ENCODE measurements at regions not wholly inside any gene's neighbourhood (a gene's known extent, or its start where the extent isn't known, plus 50 kb on each side); places are given as distances from the start of the nearest gene placed in this dataset.

DNA sequence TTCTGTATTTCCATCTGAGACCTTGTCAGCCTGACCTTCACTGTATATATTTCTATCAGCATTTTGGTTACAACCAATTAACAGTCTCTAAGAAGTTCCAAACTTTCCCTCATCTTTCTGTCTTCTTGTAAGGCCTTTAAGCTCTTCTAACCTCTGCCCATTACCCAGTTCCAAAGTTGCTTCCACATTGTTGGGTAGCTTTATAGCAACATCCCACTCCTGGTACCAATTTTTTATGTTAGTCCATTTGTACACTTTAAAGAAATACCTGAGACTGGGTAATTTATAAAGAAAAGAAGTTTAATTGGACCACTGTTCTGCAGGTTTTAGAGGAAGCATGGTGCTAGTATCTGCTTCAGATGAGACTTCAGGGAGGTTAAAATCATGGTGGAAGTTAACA lies 1979.7 kb upstream of the RAG2 start:
- no peaks in the 10 kb centered on the region for H3K4me1 ChIP-seq (ENCODE audit: control insufficient read depth, insufficient read depth, low read length, poor library complexity, severe bottlenecking)
- peaks cover 0 to 13% of the 10 kb centered on the region in 2 experiments for H3K9me3 ChIP-seq (ENCODE audit: control insufficient read depth in 2 of 2, low read length in 2 of 2)
- no peak overlapping the region for H3K4me3 ChIP-seq (ENCODE audit: low read depth, low read length)
- no peak overlapping the region for H3K4me3 Mint-ChIP-seq
- H3K4me1 Mint-ChIP-seq, result no peaks in the 10 kb centered on the region
- no peak overlapping the region for H3K27ac Mint-ChIP-seq
- no peak overlapping the region for H3K27ac ChIP-seq (ENCODE audit: insufficient read depth, low read length, poor library complexity, severe bottlenecking)
- H3K9me3 Mint-ChIP-seq, result peaks cover 0 to 25% (median 5%) of the 10 kb centered on the region in 7 donors
- no peaks in the 10 kb centered on the region for H3K27me3 ChIP-seq (ENCODE audit: control insufficient read depth, insufficient read depth, low read length)
- no peaks in the 10 kb centered on the region for H3K27me3 Mint-ChIP-seq
- no peak for DNase-seq
- no peak for ATAC-seq (ENCODE audit: low read depth in 2 of 2)
- H3K36me3 Mint-ChIP-seq, result no peaks in the 10 kb centered on the region
- H3K36me3 ChIP-seq (ENCODE audit: control insufficient read depth, insufficient read depth, low read length), result no peaks in the 10 kb centered on the region

DNA sequence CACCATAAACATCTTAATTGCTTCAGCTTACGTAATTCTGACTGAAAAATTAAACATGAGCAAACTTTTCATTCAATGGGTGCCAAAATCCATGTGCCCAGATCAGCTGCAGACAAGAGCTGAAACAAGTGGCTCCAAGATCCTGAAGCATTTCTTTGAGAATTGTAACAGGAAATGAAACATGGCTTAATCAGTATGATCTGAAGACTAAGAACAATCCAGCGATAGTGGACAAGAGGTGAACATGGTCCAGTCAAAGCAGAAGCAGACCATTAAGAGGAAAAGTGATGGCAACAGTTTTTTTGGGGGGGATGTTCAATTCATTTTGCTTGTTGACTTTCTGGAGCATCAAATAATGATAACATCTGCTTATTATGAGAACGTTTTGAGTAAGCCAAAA lies 1964.5 kb upstream of the RAG2 start:
- ATAC-seq (ENCODE audit: low read depth in 2 of 2) (no peak), DNase-seq (no peak)
- Histone ChIP-seq H3K4me1 (ENCODE audit: control insufficient read depth, insufficient read depth, low read length, poor library complexity, severe bottlenecking) (no peaks in the 10 kb centered on the region), H3K4me3 (ENCODE audit: low read depth, low read length) (no peak overlapping the region), H3K27ac (ENCODE audit: insufficient read depth, low read length, poor library complexity, severe bottlenecking) (no peak overlapping the region), H3K27me3 (ENCODE audit: control insufficient read depth, insufficient read depth, low read length) (no peaks in the 10 kb centered on the region), H3K9me3 (ENCODE audit: control insufficient read depth in 2 of 2, low read length in 2 of 2) (peaks cover 0 to 2% of the 10 kb centered on the region in 2 experiments), H3K36me3 (ENCODE audit: control insufficient read depth, insufficient read depth, low read length) (no peaks in the 10 kb centered on the region)
- H3K27ac Mint-ChIP-seq, result no peak overlapping the region
- no peaks in the 10 kb centered on the region for H3K27me3 Mint-ChIP-seq
- H3K4me1 Mint-ChIP-seq, result no peaks in the 10 kb centered on the region
- no peak overlapping the region for H3K4me3 Mint-ChIP-seq
- H3K36me3 Mint-ChIP-seq, result no peaks in the 10 kb centered on the region
- H3K9me3 Mint-ChIP-seq, result peaks cover 0 to 8% (median 2%) of the 10 kb centered on the region in 7 donors

DNA sequence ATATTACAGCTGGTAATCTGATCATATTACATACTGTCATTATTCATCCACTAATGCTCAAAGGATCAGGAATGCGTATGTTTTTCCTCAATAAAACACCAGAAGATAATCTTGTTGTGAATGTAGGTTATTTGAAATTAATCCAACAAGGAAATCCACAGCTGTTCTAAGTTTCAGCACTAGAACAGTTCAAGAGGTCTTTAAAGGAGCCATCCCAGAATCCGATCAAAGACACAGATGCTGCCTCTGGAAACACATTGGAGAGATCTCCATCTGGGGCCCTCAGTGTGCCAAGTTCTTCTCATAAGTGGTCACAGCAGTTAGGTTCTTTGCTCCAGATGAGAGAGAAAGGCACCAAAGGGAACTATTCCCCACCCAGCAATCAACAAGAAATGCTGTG lies 1955.1 kb upstream of the RAG2 start:
- peaks cover 0 to 18% (median 4%) of the 10 kb centered on the region in 7 donors for H3K9me3 Mint-ChIP-seq
- H3K27me3 ChIP-seq (ENCODE audit: control insufficient read depth, insufficient read depth, low read length), result no peaks in the 10 kb centered on the region
- H3K4me1 Mint-ChIP-seq, result no peaks in the 10 kb centered on the region
- H3K9me3 ChIP-seq (ENCODE audit: control insufficient read depth in 2 of 2, low read length in 2 of 2), result peaks cover 0 to 1% of the 10 kb centered on the region in 2 experiments
- no peaks in the 10 kb centered on the region for H3K27me3 Mint-ChIP-seq
- H3K36me3 Mint-ChIP-seq, result no peaks in the 10 kb centered on the region
- no peaks in the 10 kb centered on the region for H3K4me1 ChIP-seq (ENCODE audit: control insufficient read depth, insufficient read depth, low read length, poor library complexity, severe bottlenecking)
- DNase-seq (no peak), ATAC-seq (ENCODE audit: low read depth in 2 of 2) (no peak)
- no peak overlapping the region for H3K27ac Mint-ChIP-seq
- no peaks in the 10 kb centered on the region for H3K36me3 ChIP-seq (ENCODE audit: control insufficient read depth, insufficient read depth, low read length)
- no peak overlapping the region for H3K27ac ChIP-seq (ENCODE audit: insufficient read depth, low read length, poor library complexity, severe bottlenecking)
- no peak overlapping the region for H3K4me3 Mint-ChIP-seq
- H3K4me3 ChIP-seq (ENCODE audit: low read depth, low read length), result no peak overlapping the region

DNA sequence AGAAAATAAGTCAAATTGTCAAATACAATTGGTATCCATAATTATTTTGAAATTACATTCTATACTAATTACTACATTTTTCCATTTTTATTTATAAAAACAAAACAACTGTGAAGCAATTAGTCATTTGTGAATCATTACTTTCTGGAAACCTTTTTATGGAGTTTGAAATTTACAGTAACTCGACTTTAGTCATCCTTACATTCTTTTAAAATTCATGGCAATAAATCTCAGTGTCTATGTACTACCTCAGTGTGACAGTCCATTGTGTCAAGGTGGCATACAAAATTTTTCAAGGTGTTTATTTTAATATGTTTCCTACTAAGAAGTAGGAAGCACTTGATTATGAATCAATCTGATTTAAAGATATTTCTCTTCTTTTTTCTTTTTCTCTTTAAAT lies 1949.4 kb upstream of the RAG2 start:
- Mint-ChIP-seq H3K27ac (no peak overlapping the region), H3K27me3 (no peaks in the 10 kb centered on the region), H3K4me3 (no peak overlapping the region), H3K4me1 (no peaks in the 10 kb centered on the region), H3K36me3 (no peaks in the 10 kb centered on the region), H3K9me3 (peaks cover 0 to 21% (median 5%) of the 10 kb centered on the region in 7 donors)
- Histone ChIP-seq H3K4me1 (ENCODE audit: control insufficient read depth, insufficient read depth, low read length, poor library complexity, severe bottlenecking) (no peaks in the 10 kb centered on the region), H3K4me3 (ENCODE audit: low read depth, low read length) (no peak overlapping the region), H3K36me3 (ENCODE audit: control insufficient read depth, insufficient read depth, low read length) (no peaks in the 10 kb centered on the region), H3K27me3 (ENCODE audit: control insufficient read depth, insufficient read depth, low read length) (no peaks in the 10 kb centered on the region), H3K9me3 (ENCODE audit: control insufficient read depth in 2 of 2, low read length in 2 of 2) (peaks cover 0 to 1% of the 10 kb centered on the region in 2 experiments), H3K27ac (ENCODE audit: insufficient read depth, low read length, poor library complexity, severe bottlenecking) (no peak overlapping the region)
- ATAC-seq (ENCODE audit: low read depth in 2 of 2) (no peak), DNase-seq (no peak)

DNA sequence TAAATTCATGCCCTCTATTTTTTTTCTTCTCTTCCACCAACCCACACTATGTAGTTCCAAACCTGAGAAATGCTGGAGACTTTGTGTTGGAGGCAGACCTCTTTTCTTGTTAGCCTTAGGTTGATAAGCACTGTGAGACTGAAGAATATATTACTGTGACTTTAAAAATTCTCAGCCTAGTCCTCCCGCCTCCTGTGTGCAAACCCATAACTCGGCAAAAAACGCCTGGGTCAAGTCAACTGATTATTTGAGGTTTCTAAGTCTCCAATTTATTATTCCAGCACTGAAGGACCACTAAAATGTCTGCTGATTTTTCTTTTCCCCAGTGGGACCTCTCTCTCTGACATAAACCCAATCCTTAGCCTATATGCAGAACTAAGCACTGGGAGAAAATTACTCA lies 1946.0 kb upstream of the RAG2 start:
- DNase-seq, result no peak
- Histone ChIP-seq H3K4me3 (ENCODE audit: low read depth, low read length) (no peak overlapping the region), H3K36me3 (ENCODE audit: control insufficient read depth, insufficient read depth, low read length) (no peaks in the 10 kb centered on the region), H3K4me1 (ENCODE audit: control insufficient read depth, insufficient read depth, low read length, poor library complexity, severe bottlenecking) (no peaks in the 10 kb centered on the region), H3K27me3 (ENCODE audit: control insufficient read depth, insufficient read depth, low read length) (no peaks in the 10 kb centered on the region), H3K27ac (ENCODE audit: insufficient read depth, low read length, poor library complexity, severe bottlenecking) (no peak overlapping the region), H3K9me3 (ENCODE audit: control insufficient read depth in 2 of 2, low read length in 2 of 2) (no peaks in the 10 kb centered on the region)
- H3K9me3 Mint-ChIP-seq, result peaks cover 2 to 17% (median 4%) of the 10 kb centered on the region in 7 donors
- H3K4me3 Mint-ChIP-seq, result no peak overlapping the region
- no peaks in the 10 kb centered on the region for H3K27me3 Mint-ChIP-seq
- H3K4me1 Mint-ChIP-seq, result no peaks in the 10 kb centered on the region
- ATAC-seq (ENCODE audit: low read depth in 2 of 2), result no peak
- H3K36me3 Mint-ChIP-seq, result no peaks in the 10 kb centered on the region
- H3K27ac Mint-ChIP-seq, result no peak overlapping the region

DNA sequence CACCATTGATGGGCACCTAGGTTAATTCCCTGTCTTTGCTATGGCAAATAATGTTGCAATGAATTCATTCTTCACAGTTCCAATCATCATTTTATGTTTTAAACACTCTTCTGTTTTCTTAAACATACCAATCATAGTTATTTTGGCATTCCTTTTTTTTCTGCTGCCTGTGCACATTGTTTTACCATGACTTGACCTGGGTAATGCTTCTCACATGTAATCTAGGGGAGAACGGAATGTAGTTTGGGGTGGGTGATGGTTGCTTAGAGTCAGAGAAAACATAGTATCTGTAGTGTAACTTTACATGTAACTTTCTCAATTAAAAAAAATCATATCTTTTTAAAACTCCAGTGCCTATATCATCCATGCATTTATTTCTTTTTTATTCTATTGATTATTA lies 1945.3 kb upstream of the RAG2 start:
- Mint-ChIP-seq H3K27me3 (no peaks in the 10 kb centered on the region), H3K27ac (no peak overlapping the region), H3K36me3 (no peaks in the 10 kb centered on the region), H3K4me1 (no peaks in the 10 kb centered on the region), H3K9me3 (peaks cover 2 to 17% (median 4%) of the 10 kb centered on the region in 7 donors), H3K4me3 (no peak overlapping the region)
- no peak overlapping the region for H3K4me3 ChIP-seq (ENCODE audit: low read depth, low read length)
- no peaks in the 10 kb centered on the region for H3K36me3 ChIP-seq (ENCODE audit: control insufficient read depth, insufficient read depth, low read length)
- no peaks in the 10 kb centered on the region for H3K4me1 ChIP-seq (ENCODE audit: control insufficient read depth, insufficient read depth, low read length, poor library complexity, severe bottlenecking)
- ATAC-seq (ENCODE audit: low read depth in 2 of 2) (no peak), DNase-seq (no peak)
- no peaks in the 10 kb centered on the region for H3K9me3 ChIP-seq (ENCODE audit: control insufficient read depth in 2 of 2, low read length in 2 of 2)
- H3K27me3 ChIP-seq (ENCODE audit: control insufficient read depth, insufficient read depth, low read length), result no peaks in the 10 kb centered on the region
- H3K27ac ChIP-seq (ENCODE audit: insufficient read depth, low read length, poor library complexity, severe bottlenecking), result no peak overlapping the region

DNA sequence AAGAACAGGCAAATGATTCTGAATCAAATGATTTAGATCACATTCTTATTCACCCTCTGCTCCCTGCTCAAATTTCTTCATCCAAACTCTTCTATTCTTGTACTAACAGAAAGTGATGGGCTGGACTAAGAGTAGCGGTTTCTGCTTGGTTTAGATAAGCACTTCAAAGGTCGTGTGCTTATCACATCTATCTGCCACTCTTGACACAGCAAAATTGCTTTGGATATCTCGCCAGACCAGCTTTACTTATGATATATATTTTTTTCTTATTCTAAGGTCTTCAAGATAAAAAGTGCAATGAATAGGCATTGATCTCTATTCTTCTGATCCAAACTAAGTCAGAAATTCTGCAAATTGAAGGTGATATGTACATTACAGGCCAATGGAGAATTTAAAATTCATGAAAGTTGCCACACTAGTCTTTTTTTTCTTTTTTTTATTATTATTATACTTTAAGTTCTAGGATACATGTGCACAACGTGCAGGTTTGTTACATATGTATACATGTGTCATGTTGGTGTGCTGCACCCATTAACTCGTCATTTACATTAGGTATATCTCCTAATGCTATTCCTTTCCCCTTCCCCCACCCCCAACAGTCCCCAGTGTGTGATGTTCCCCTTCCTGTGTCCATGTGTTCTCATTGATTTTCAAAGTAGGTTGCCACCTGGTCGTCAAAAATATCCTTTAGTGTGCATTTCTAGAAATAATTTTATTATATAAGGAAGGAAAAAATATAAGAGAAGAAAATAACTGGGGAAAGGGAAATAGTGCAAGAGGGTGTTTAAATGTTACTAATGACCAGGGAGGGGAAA lies 1941.0 kb upstream of the RAG2 start:
- H3K4me1 ChIP-seq (ENCODE audit: control insufficient read depth, insufficient read depth, low read length, poor library complexity, severe bottlenecking), result no peaks in the 10 kb centered on the region
- Mint-ChIP-seq H3K4me3 (no peak overlapping the region), H3K27me3 (no peaks in the 10 kb centered on the region), H3K27ac (no peak overlapping the region), H3K4me1 (no peaks in the 10 kb centered on the region), H3K36me3 (no peaks in the 10 kb centered on the region), H3K9me3 (peaks cover 4 to 20% (median 8%) of the 10 kb centered on the region in 7 donors)
- H3K27ac ChIP-seq (ENCODE audit: insufficient read depth, low read length, poor library complexity, severe bottlenecking), result no peak overlapping the region
- H3K9me3 ChIP-seq (ENCODE audit: control insufficient read depth in 2 of 2, low read length in 2 of 2), result peaks cover 0 to 12% of the 10 kb centered on the region in 2 experiments
- no peak overlapping the region for H3K4me3 ChIP-seq (ENCODE audit: low read depth, low read length)
- DNase-seq, result no peak
- no peak for ATAC-seq (ENCODE audit: low read depth in 2 of 2)
- H3K36me3 ChIP-seq (ENCODE audit: control insufficient read depth, insufficient read depth, low read length), result no peaks in the 10 kb centered on the region
- H3K27me3 ChIP-seq (ENCODE audit: control insufficient read depth, insufficient read depth, low read length), result no peaks in the 10 kb centered on the region

DNA sequence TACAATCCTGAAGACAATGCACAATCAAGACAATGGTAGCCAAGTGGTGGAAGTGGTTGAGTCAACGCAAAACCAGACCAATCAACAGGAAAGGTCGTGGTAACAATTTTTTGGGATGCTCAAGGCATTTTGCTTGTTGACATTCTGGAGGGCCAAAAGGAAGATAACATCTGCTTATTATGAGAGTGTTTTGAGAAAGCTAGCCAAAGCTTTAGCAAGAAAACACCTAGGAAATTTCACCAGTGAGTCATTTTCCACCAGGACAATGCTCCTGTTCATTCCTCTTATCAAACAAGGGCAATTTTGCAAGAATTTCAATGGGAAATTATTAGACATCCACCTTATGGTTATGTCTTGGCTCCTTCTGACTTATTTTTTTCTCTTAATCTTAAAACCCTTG lies 1932.2 kb upstream of the RAG2 start:
- no peak overlapping the region for H3K4me3 Mint-ChIP-seq
- Histone ChIP-seq H3K27me3 (ENCODE audit: control insufficient read depth, insufficient read depth, low read length) (no peaks in the 10 kb centered on the region), H3K36me3 (ENCODE audit: control insufficient read depth, insufficient read depth, low read length) (no peaks in the 10 kb centered on the region), H3K4me1 (ENCODE audit: control insufficient read depth, insufficient read depth, low read length, poor library complexity, severe bottlenecking) (no peaks in the 10 kb centered on the region), H3K4me3 (ENCODE audit: low read depth, low read length) (no peak overlapping the region), H3K9me3 (ENCODE audit: control insufficient read depth in 2 of 2, low read length in 2 of 2) (peaks cover 0 to 5% of the 10 kb centered on the region in 2 experiments), H3K27ac (ENCODE audit: insufficient read depth, low read length, poor library complexity, severe bottlenecking) (no peak overlapping the region)
- peaks cover 0 to 26% (median 14%) of the 10 kb centered on the region in 7 donors for H3K9me3 Mint-ChIP-seq
- no peak overlapping the region for H3K27ac Mint-ChIP-seq
- ATAC-seq (ENCODE audit: low read depth in 2 of 2) (no peak), DNase-seq (no peak)
- no peaks in the 10 kb centered on the region for H3K4me1 Mint-ChIP-seq
- no peaks in the 10 kb centered on the region for H3K36me3 Mint-ChIP-seq
- no peaks in the 10 kb centered on the region for H3K27me3 Mint-ChIP-seq
